HG03097 (cell line): ENCODE measurements at regions not wholly inside any gene's neighbourhood (a gene's known extent, or its start where the extent isn't known, plus 50 kb on each side); places are given as distances from the start of the nearest gene placed in this dataset.

Experiments used
- ATAC-seq: cut with Tn5 transposase; IDR thresholded peaks from one replicate; pipeline ENCODE4 v1.9.1; 2021; ENCODE audit not compliant: unreplicated experiment, low FRiP score

- no peak for ATAC-seq
Observed at GRCh38 chr5:167867281-167867680, 424.2 kb upstream of the WWC1 start.

GRCh38 chr5:167869125-167869524 lies 422.3 kb upstream of the WWC1 start:
- no peak for ATAC-seq

- ATAC-seq: no peak
Observed at GRCh38 chr5:167870055-167870454, 421.4 kb upstream of the WWC1 start.

- ATAC-seq: no peak
Observed at GRCh38 chr5:167871091-167871490, 420.4 kb upstream of the WWC1 start.

- no peak for ATAC-seq
Observed at GRCh38 chr5:167872791-167873190, 418.7 kb upstream of the WWC1 start.

- no peak for ATAC-seq
Observed at GRCh38 chr5:167877114-167877722, 414.2 kb upstream of the WWC1 start.

- no peak for ATAC-seq
Observed at GRCh38 chr5:167877924-167878323, 413.5 kb upstream of the WWC1 start.

GRCh38 chr5:167880420-167880819 lies 411.0 kb upstream of the WWC1 start:
- ATAC-seq: no peak

GRCh38 chr5:167881041-167881440 lies 410.4 kb upstream of the WWC1 start:
- ATAC-seq: no peak

GRCh38 chr5:167886196-167886595 lies 405.2 kb upstream of the WWC1 start:
- ATAC-seq: no peak

- ATAC-seq: no peak
Observed at GRCh38 chr5:167888393-167888792, 403.1 kb upstream of the WWC1 start.

- ATAC-seq: no peak
Observed at GRCh38 chr5:167889276-167889675, 402.2 kb upstream of the WWC1 start.

GRCh38 chr5:167892352-167893115 lies 398.9 kb upstream of the WWC1 start:
- ATAC-seq: no peak

- no peak for ATAC-seq
Observed at GRCh38 chr5:167893271-167893670, 398.2 kb upstream of the WWC1 start.

- ATAC-seq: no peak
Observed at GRCh38 chr5:167894631-167895472, 396.6 kb upstream of the WWC1 start.

GRCh38 chr5:167895899-167896659 lies 395.4 kb upstream of the WWC1 start:
- no peak for ATAC-seq

- ATAC-seq: no peak
Observed at GRCh38 chr5:167896814-167897213, 394.6 kb upstream of the WWC1 start.

- ATAC-seq: no peak
Observed at GRCh38 chr5:167897371-167897770, 394.1 kb upstream of the WWC1 start.

GRCh38 chr5:167898361-167899042 lies 392.9 kb upstream of the WWC1 start:
- no peak for ATAC-seq

- no peak for ATAC-seq
Observed at GRCh38 chr5:167899490-167900070, 391.9 kb upstream of the WWC1 start.
